Endothelial cell of umbilical vein (primary cell): ENCODE measurements at regions not wholly inside any gene's neighbourhood (a gene's known extent, or its start where the extent isn't known, plus 50 kb on each side); places are given as distances from the start of the nearest gene placed in this dataset.

Experiments
- BruUV-seq: library from RNA; stranded (reverse); fragments of 400-500 nt; replicated peaks from 2 replicates; lab custom pipeline; 2021; lab: Mats Ljungman, UMichigan
- CTCF ChIA-PET: fragments of 300-600, 350-600 bp; sonication (Branson Sonifier 250); formaldehyde crosslinking; loops from one replicate; lab custom pipeline; 2021; ENCODE audit warnings: antibody characterized with exemption, inconsistent platforms; lab: Charles Lee
- POLR2A ChIA-PET: fragments of 300-600, 350-600 bp; sonication (Branson Sonifier 250); formaldehyde crosslinking; loops from one replicate; lab custom pipeline; 2021; ENCODE audit warnings: antibody characterized with exemption, inconsistent platforms; lab: Charles Lee
- DNase-seq: peaks from one replicate; pipeline ENCODE4 v3.0.0-alpha.2; 2011; ENCODE audit warnings: low read depth, low spot score
- FAIRE-seq: peaks from 2 replicates; lab custom pipeline; 2011; peaks lifted over from hg19 to GRCh38; lab: Jason Lieb, UNC
- H2AFZ ChIP-seq: 2 replicates; pipeline ENCODE4 v1.6.0; 2012; ENCODE audit warnings: low read depth, low read length, control low read depth, inconsistent platforms
- H3K27ac ChIP-seq: 2 replicates; pipeline ENCODE4 v1.5.1; 2011; ENCODE audit warnings: low read depth, mild to moderate bottlenecking, control low read depth, low read length, moderate library complexity; ENCODE audit not compliant: insufficient read depth
- H3K27me3 ChIP-seq, 2 experiments: 2 replicates each; pipeline versions ENCODE4 v1.6.0 to v1.6.1; 2011; ENCODE audit warnings: low read length in 2 of 2, mixed read lengths in 1 of 2; ENCODE audit not compliant: control insufficient read depth in 2 of 2, insufficient read depth in 2 of 2
- H3K36me3 ChIP-seq, 2 experiments: 2 replicates in 1 of 2; 3 replicates in 1 of 2; pipeline ENCODE4 v1.5.1; 2011; ENCODE audit warnings: low read length in 2 of 2, mild to moderate bottlenecking in 1 of 2, moderate library complexity in 1 of 2; ENCODE audit not compliant: control insufficient read depth in 2 of 2, insufficient read depth in 2 of 2; ENCODE audit errors: extremely low read depth in 1 of 2
- H3K4me1 ChIP-seq: 3 replicates; pipeline ENCODE4 v1.5.1; 2011; ENCODE audit warnings: mild to moderate bottlenecking, low read length; ENCODE audit not compliant: control insufficient read depth, insufficient read depth; ENCODE audit errors: extremely low read depth
- H3K4me2 ChIP-seq: 2 replicates; pipeline ENCODE4 v1.6.1; 2011; ENCODE audit warnings: low read length, control low read depth, mixed read lengths; ENCODE audit not compliant: insufficient read depth
- H3K4me3 ChIP-seq, 3 experiments: fragments of 200-600 bp in 1 of 3; sonication (generic), shearing (Covaris generic) in 1 of 3; replicated peaks in 1 of 3; 2 replicates each; pipeline ENCODE4 v1.5.1; 2011 to 2016; ENCODE audit warnings: control low read depth in 3 of 3, low read length in 3 of 3, mild to moderate bottlenecking in 2 of 3, inconsistent platforms in 1 of 3, low read depth in 1 of 3, moderate library complexity in 1 of 3; ENCODE audit not compliant: insufficient read depth in 1 of 3
- H3K79me2 ChIP-seq: 2 replicates; pipeline ENCODE4 v1.6.0; 2012; ENCODE audit warnings: low read length, inconsistent platforms; ENCODE audit not compliant: control insufficient read depth, insufficient read depth
- H3K9ac ChIP-seq: replicated peaks from 2 replicates; pipeline ENCODE3; 2011; ENCODE audit warnings: low read length, control low read depth; ENCODE audit not compliant: insufficient read depth; ENCODE audit errors: extremely low read depth
- H3K9me1 ChIP-seq: replicated peaks from 3 replicates; pipeline ENCODE4 v1.6.0; 2011; ENCODE audit warnings: mild to moderate bottlenecking, low read length; ENCODE audit not compliant: control insufficient read depth, insufficient read depth; ENCODE audit errors: extremely low read depth
- H3K9me3 ChIP-seq: replicated peaks from 2 replicates; pipeline ENCODE4 v1.5.1; 2012; ENCODE audit warnings: low read length, inconsistent platforms; ENCODE audit not compliant: control insufficient read depth, insufficient read depth
- H4K20me1 ChIP-seq: replicated peaks from 2 replicates; pipeline ENCODE3; 2011; ENCODE audit warnings: mild to moderate bottlenecking, low read length; ENCODE audit not compliant: control insufficient read depth, insufficient read depth; ENCODE audit errors: extremely low read depth
- CTCF ChIP-seq, 2 donors: IDR thresholded peaks; 1 replicate in 1 of 2; 2 replicates in 1 of 2; pipeline ENCODE4 v1.5.1; 2011; ENCODE audit warnings: low read length in 2 of 2, mild to moderate bottlenecking in 2 of 2, moderate library complexity in 2 of 2, control low read depth in 1 of 2, inconsistent platforms in 1 of 2, low read depth in 1 of 2; ENCODE audit not compliant: insufficient read depth in 1 of 2; ENCODE audit errors: extremely low read depth in 1 of 2
- EZH2 ChIP-seq: IDR thresholded peaks from 2 replicates; pipeline ENCODE4 v1.6.1; 2012; ENCODE audit warnings: borderline replicate concordance, low read depth, mild to moderate bottlenecking, moderate library complexity, low read length, inconsistent platforms; ENCODE audit not compliant: severe bottlenecking
- FOS ChIP-seq: IDR thresholded peaks from 2 replicates; pipeline ENCODE4 v1.6.1; 2011; ENCODE audit warnings: mild to moderate bottlenecking, low read length, moderate library complexity, borderline replicate concordance; ENCODE audit not compliant: insufficient read depth
- GATA2 ChIP-seq: IDR thresholded peaks from 2 replicates; pipeline ENCODE4 v1.7.0; 2011; ENCODE audit warnings: low read depth, mild to moderate bottlenecking, moderate library complexity, mixed read lengths, low read length; ENCODE audit not compliant: insufficient read length, insufficient read depth
- JUN ChIP-seq: IDR thresholded peaks from 2 replicates; pipeline ENCODE4 v1.6.1; 2011; ENCODE audit warnings: borderline replicate concordance, low read depth; ENCODE audit not compliant: insufficient read length, insufficient read depth
- MYC ChIP-seq: IDR thresholded peaks from one replicate; pipeline ENCODE4 v1.6.1; 2011; ENCODE audit warnings: mild to moderate bottlenecking, low read depth, low read length
- POLR2A ChIP-seq: IDR thresholded peaks from 2 replicates; pipeline ENCODE4 v1.6.1; 2012; ENCODE audit warnings: low read depth, mild to moderate bottlenecking, control low read depth, low read length
- POLR2AphosphoS5 ChIP-seq: IDR thresholded peaks from 2 replicates; pipeline ENCODE4 v1.6.1; 2012; ENCODE audit warnings: low read depth, mild to moderate bottlenecking, control low read depth, low read length, moderate library complexity; ENCODE audit not compliant: insufficient read depth
- dilution Hi-C: fragments of 300-500 bp; cut with MboI; formaldehyde crosslinking; loops from one replicate; pipeline ENCODE4 v1.15.0; 2019; ENCODE audit warnings: low sequenced_read_pairs; ENCODE audit not compliant: extremely low pct_ligation_motif_present
- intact Hi-C: fragments of 100-400 bp; cut with micrococcal nuclease; formaldehyde crosslinking; loops from one replicate; pipeline ENCODE4 v1.10.0; 2022
- TF ChIP-seq, protein P1 (sequence below): IDR thresholded peaks from 2 replicates; pipeline ENCODE4 v1.6.1; 2011; ENCODE audit not compliant: insufficient read depth, insufficient read length

GRCh38 chr22:49455595-49455994, 372.1 kb downstream of the BRD1 start:
- no peak overlapping the region for H3K4me2 ChIP-seq
- DNase-seq (no peak), FAIRE-seq (no peak)
- no peaks in the 10 kb centered on the region for H3K79me2 ChIP-seq
- intact Hi-C loops (no loop called here), dilution Hi-C loops (no loop called here)
- H3K9ac ChIP-seq: no peak overlapping the region
- TF ChIP-seq EZH2 (no peak), JUN (no peak), FOS (no peak), CTCF (IDR thresholded peaks at IDR 0.05; ENCODE audit: extremely low read depth in 1 of 2, insufficient read depth in 1 of 2, low read depth in 1 of 2, low read length in 2 of 2) (no peak), POLR2A (no peak), MYC (no peak), POLR2AphosphoS5 (no peak), GATA2 (no peak)
- TF ChIP-seq, protein P1, sequence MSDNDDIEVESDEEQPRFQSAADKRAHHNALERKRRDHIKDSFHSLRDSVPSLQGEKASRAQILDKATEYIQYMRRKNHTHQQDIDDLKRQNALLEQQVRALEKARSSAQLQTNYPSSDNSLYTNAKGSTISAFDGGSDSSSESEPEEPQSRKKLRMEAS: no peak
- ChIA-PET CTCF (no interaction called here), POLR2A (no interaction called here)
- no peak overlapping the region for H3K27ac ChIP-seq
- no peaks in the 10 kb centered on the region for H3K4me1 ChIP-seq
- H3K4me3 ChIP-seq: no peak overlapping the region
- H3K36me3 ChIP-seq: no peaks in the 10 kb centered on the region
- H3K9me1 ChIP-seq: no peaks in the 10 kb centered on the region
- no peaks in the 10 kb centered on the region for H4K20me1 ChIP-seq
- peaks cover 5% of the 10 kb centered on the region for H3K9me3 ChIP-seq
- H2AFZ ChIP-seq: no peak overlapping the region
- no peaks in the 10 kb centered on the region for H3K27me3 ChIP-seq
- BruUV-seq: no TSS peak
